Smooth muscle cell (in vitro differentiated cells): ENCODE measurements at regions not wholly inside any gene's neighbourhood (a gene's known extent, or its start where the extent isn't known, plus 50 kb on each side); places are given as distances from the start of the nearest gene placed in this dataset.

Experiments used
- DNase-seq: peaks from one replicate; lab custom pipeline; 2025; ENCODE audit not compliant: unreplicated experiment; lab: John Stamatoyannopoulos, UW
- H2AFZ ChIP-seq: fragments of 200-600 bp; sonication (generic); 2 replicates; pipeline ENCODE4 v1.6.0; 2016; ENCODE audit warnings: antibody characterized with exemption, low read depth, mild to moderate bottlenecking
- H3F3A ChIP-seq: fragments of 200-600 bp; sonication (generic); 2 replicates; pipeline ENCODE4 v1.6.0; 2017; ENCODE audit warnings: antibody characterized with exemption, low read depth
- H3K27ac ChIP-seq: fragments of 200-600 bp; sonication (generic); 2 replicates; pipeline ENCODE4 v1.5.1; 2016; ENCODE audit warnings: low read depth, mild to moderate bottlenecking
- H3K27me3 ChIP-seq: fragments of 200-600 bp; sonication (generic); 2 replicates; pipeline ENCODE4 v1.6.1; 2016; ENCODE audit warnings: low read depth, mild to moderate bottlenecking
- H3K36me3 ChIP-seq: fragments of 200-600 bp; sonication (generic); 2 replicates; pipeline ENCODE4 v1.5.1; 2016; ENCODE audit warnings: low read depth
- H3K4me1 ChIP-seq: fragments of 200-600 bp; sonication (generic); 2 replicates; pipeline ENCODE4 v1.5.1; 2016; ENCODE audit warnings: low read depth
- H3K4me2 ChIP-seq: fragments of 200-600 bp; sonication (generic); 2 replicates; pipeline ENCODE4 v1.6.0; 2016; ENCODE audit warnings: mild to moderate bottlenecking
- H3K4me3 ChIP-seq: fragments of 200-600 bp; sonication (generic); 2 replicates; pipeline ENCODE4 v1.5.1; 2016; ENCODE audit warnings: mild to moderate bottlenecking
- H3K79me2 ChIP-seq: fragments of 200-600 bp; sonication (generic); 2 replicates; pipeline ENCODE4 v1.6.0; 2016; ENCODE audit warnings: low read depth, mild to moderate bottlenecking
- H3K9ac ChIP-seq: fragments of 200-600 bp; sonication (generic); 2 replicates; pipeline ENCODE4 v1.6.0; 2016; ENCODE audit warnings: low read depth
- H3K9me3 ChIP-seq: fragments of 200-600 bp; sonication (generic); replicated peaks from 2 replicates; pipeline ENCODE4 v1.5.1; 2016; ENCODE audit warnings: low read depth
- H4K20me1 ChIP-seq: fragments of 200-600 bp; sonication (generic); 2 replicates; pipeline ENCODE4 v1.6.0; 2016; ENCODE audit warnings: low read depth
- CTCF ChIP-seq: fragments of 200-600 bp; sonication (generic); IDR thresholded peaks from 2 replicates; pipeline ENCODE4 v1.5.1; 2017; ENCODE audit warnings: borderline replicate concordance, mild to moderate bottlenecking, antibody characterized with exemption; ENCODE audit not compliant: insufficient read depth, poor library complexity, severe bottlenecking
- WGBS: methylation state at CpG from one replicate; pipeline ENCODE4 v1.1.7; 2016; ENCODE audit warnings: low lambda C conversion rate; 5-methylcytosine and 5-hydroxymethylcytosine counted together

GRCh38 chrX:45799576-45799975 lies 598.9 kb upstream of the DIPK2B start:
- no peak for DNase-seq
- peak overlapping the region; percentile 78 for H3K4me2 ChIP-seq
- H3F3A ChIP-seq = peaks cover 10% of the 10 kb centered on the region
- no peaks in the 10 kb centered on the region for H3K36me3 ChIP-seq
- peaks cover 32% of the 10 kb centered on the region for H3K4me1 ChIP-seq
- no peak overlapping the region for H3K9ac ChIP-seq
- whole genome bisulfite sequencing = 77% methylated on average over 6 of the region's 6 CpGs
- no peaks in the 10 kb centered on the region for H4K20me1 ChIP-seq
- no peaks in the 10 kb centered on the region for H3K27me3 ChIP-seq
- no peak for TF ChIP-seq CTCF
- no peak overlapping the region for H3K4me3 ChIP-seq
- H3K79me2 ChIP-seq = peaks cover 75% of the 10 kb centered on the region
- no peaks in the 10 kb centered on the region for H3K9me3 ChIP-seq
- H3K27ac ChIP-seq = peak overlapping the region; percentile 99
- no peak overlapping the region for H2AFZ ChIP-seq

DNA sequence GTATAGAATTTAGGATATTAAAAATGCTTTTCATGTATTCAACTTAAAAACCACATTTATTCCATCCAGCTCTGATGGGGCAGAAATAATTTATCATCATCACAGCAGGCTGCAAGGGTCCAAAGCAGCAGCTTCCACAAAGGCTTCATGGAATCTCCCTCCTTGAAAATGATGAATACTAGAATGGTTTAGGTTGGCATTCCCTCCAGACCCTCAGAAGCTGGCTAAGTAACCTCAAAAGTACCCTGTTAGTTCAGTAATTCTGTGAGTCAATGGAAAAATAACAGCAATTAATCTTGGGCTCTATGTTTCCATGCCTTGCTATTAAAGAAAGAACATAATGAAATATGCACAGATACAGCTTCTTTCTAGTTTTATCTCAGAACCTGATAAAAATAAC lies 594.9 kb upstream of the DIPK2B start:
- DNase-seq = no peak
- Histone ChIP-seq H3K4me3 (no peak overlapping the region), H3F3A (no peaks in the 10 kb centered on the region), H3K36me3 (no peaks in the 10 kb centered on the region), H3K27ac (peak overlapping the region; percentile 34), H3K4me1 (peaks cover 14% of the 10 kb centered on the region), H3K9ac (no peak overlapping the region), H3K4me2 (no peak overlapping the region), H4K20me1 (peaks cover 8% of the 10 kb centered on the region), H3K9me3 (no peaks in the 10 kb centered on the region), H3K79me2 (peaks cover 86% of the 10 kb centered on the region), H2AFZ (no peak overlapping the region), H3K27me3 (no peaks in the 10 kb centered on the region)
- TF ChIP-seq CTCF = no peak

DNA sequence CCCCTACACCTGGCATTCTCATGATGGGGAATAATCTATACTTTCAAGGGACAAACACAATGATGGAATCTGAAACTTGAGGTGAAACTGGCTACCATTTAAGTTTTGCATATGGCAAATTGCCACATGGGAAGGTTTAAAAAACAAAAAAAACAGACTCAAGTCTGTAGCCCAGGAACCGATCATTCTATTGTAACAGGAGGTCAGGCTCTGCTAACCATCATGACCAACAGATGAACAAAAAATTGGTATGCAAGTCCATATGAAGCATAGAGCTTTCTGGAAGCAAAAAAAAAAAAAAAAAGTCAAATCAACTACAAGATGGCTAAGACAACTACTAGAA lies 594.3 kb upstream of the DIPK2B start:
- H3F3A ChIP-seq = no peaks in the 10 kb centered on the region
- peaks cover 86% of the 10 kb centered on the region for H3K79me2 ChIP-seq
- H3K27me3 ChIP-seq = no peaks in the 10 kb centered on the region
- DNase-seq = no peak
- H3K36me3 ChIP-seq = no peaks in the 10 kb centered on the region
- no peaks in the 10 kb centered on the region for H3K9me3 ChIP-seq
- H2AFZ ChIP-seq = no peak overlapping the region
- H4K20me1 ChIP-seq = peaks cover 9% of the 10 kb centered on the region
- H3K4me3 ChIP-seq = no peak overlapping the region
- H3K27ac ChIP-seq = no peak overlapping the region
- no peak overlapping the region for H3K4me2 ChIP-seq
- H3K4me1 ChIP-seq = peaks cover 14% of the 10 kb centered on the region
- H3K9ac ChIP-seq = no peak overlapping the region
- WGBS = 75% methylated on average over 1 of the region's 1 CpG
- no peak for TF ChIP-seq CTCF

DNA sequence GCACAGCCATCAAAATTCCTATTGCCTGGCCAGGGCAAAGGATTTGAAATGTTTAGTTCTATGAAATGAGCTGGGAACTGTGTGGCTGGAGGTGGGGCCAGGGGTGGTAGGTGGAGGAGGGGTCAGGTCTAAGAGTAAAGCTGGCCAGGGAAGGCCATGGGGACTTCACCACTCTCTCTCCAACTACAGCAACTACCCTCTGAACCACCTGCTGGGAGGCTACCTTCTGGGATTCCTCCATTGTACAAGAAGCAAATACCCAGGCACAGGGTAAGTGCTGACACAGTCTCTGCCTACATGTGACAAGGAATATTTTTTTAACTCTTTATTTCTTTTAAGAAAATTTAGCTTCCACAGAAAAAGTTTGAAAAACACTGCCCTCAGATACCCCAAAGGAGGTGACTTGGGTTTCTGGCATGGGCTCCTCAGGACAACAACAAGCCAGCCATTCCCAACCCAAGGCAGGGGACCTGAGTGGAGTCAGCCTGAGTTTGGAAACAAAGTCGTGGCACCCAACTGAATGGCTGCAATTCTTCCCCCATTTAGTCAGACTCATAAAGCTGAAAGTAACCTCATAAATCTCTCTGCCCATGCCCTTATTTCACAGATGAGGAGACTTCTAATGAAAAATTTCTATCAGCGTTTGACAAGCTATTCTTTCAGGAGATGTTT lies 593.8 kb upstream of the DIPK2B start:
- no peaks in the 10 kb centered on the region for H3K36me3 ChIP-seq
- WGBS = 49% methylated on average over 2 of the region's 2 CpGs

More for the DNA sequence above, 593.8 kb upstream of the DIPK2B start:
- no peak overlapping the region for H2AFZ ChIP-seq
- DNase-seq = no peak
- H3K9ac ChIP-seq = no peak overlapping the region
- H3K4me1 ChIP-seq = peaks cover 14% of the 10 kb centered on the region
- H3K79me2 ChIP-seq = peaks cover 81% of the 10 kb centered on the region
- no peaks in the 10 kb centered on the region for H3K27me3 ChIP-seq
- no peaks in the 10 kb centered on the region for H3F3A ChIP-seq
- no peak for TF ChIP-seq CTCF
- no peak overlapping the region for H3K27ac ChIP-seq
- H3K4me2 ChIP-seq = no peak overlapping the region
- H3K9me3 ChIP-seq = no peaks in the 10 kb centered on the region
- peaks cover 9% of the 10 kb centered on the region for H4K20me1 ChIP-seq
- H3K4me3 ChIP-seq = no peak overlapping the region
